Neutrophil (primary cell): ENCODE measurements at regions not wholly inside any gene's neighbourhood (a gene's known extent, or its start where the extent isn't known, plus 50 kb on each side); places are given as distances from the start of the nearest gene placed in this dataset.

Source experiments
- H3K27ac ChIP-seq: fragments of 200-600 bp; sonication (generic); 2 replicates; pipeline ENCODE4 v1.5.1; 2016; ENCODE audit warnings: mild to moderate bottlenecking, moderate library complexity
- H3K27me3 ChIP-seq: fragments of 200-600 bp; sonication (generic); 2 replicates; pipeline ENCODE4 v1.6.0; 2016; ENCODE audit warnings: mild to moderate bottlenecking
- H3K36me3 ChIP-seq: fragments of 200-600 bp; sonication (generic); 2 replicates; pipeline ENCODE4 v1.5.1; 2017
- H3K4me1 ChIP-seq, 2 experiments: fragments of 200-600 bp in 1 of 2; sonication (generic) in 1 of 2; 1 replicate in 1 of 2; 2 replicates in 1 of 2; pipeline versions ENCODE4 v1.5.1 to v1.6.1; 2013 to 2016; ENCODE audit warnings: low read depth in 1 of 2, low read length in 1 of 2, mild to moderate bottlenecking in 1 of 2, moderate library complexity in 1 of 2; ENCODE audit not compliant: control insufficient read depth in 1 of 2, insufficient read depth in 1 of 2
- H3K4me3 ChIP-seq, 2 experiments: fragments of 200-600 bp in 1 of 2; sonication (generic) in 1 of 2; 1 replicate in 1 of 2; 2 replicates in 1 of 2; pipeline ENCODE4 v1.5.1; 2013 to 2016; ENCODE audit warnings: low read depth in 1 of 2, low read length in 1 of 2, mild to moderate bottlenecking in 1 of 2, moderate library complexity in 1 of 2
- H3K9me3 ChIP-seq: fragments of 200-600 bp; sonication (generic); 2 replicates; pipeline ENCODE4 v1.5.1; 2016
- CTCF ChIP-seq: fragments of 200-600 bp; sonication (generic); IDR thresholded peaks from 2 replicates; pipeline ENCODE4 v1.5.1; 2016; ENCODE audit warnings: antibody characterized with exemption

GRCh38 chr16:54688339-54688738 lies 242.3 kb upstream of the IRX5 start:
- H3K27ac ChIP-seq, result no peak overlapping the region
- H3K9me3 ChIP-seq, result no peaks in the 10 kb centered on the region
- no peaks in the 10 kb centered on the region for H3K27me3 ChIP-seq
- no peak for TF ChIP-seq CTCF
- H3K4me1 ChIP-seq, result no peaks in the 10 kb centered on the region
- H3K36me3 ChIP-seq, result no peaks in the 10 kb centered on the region
- H3K4me3 ChIP-seq, result no peak overlapping the region

GRCh38 chr16:54687043-54687899 lies 243.4 kb upstream of the IRX5 start:
- Histone ChIP-seq H3K4me1 (no peaks in the 10 kb centered on the region), H3K4me3 (no peak overlapping the region), H3K27ac (no peak overlapping the region), H3K27me3 (no peaks in the 10 kb centered on the region), H3K36me3 (no peaks in the 10 kb centered on the region), H3K9me3 (no peaks in the 10 kb centered on the region)
- no peak for TF ChIP-seq CTCF

GRCh38 chr16:54685682-54686081 lies 245.0 kb upstream of the IRX5 start:
- Histone ChIP-seq H3K9me3 (no peaks in the 10 kb centered on the region), H3K27ac (no peak overlapping the region), H3K4me1 (no peaks in the 10 kb centered on the region), H3K27me3 (no peaks in the 10 kb centered on the region), H3K36me3 (no peaks in the 10 kb centered on the region), H3K4me3 (no peak overlapping the region)
- no peak for TF ChIP-seq CTCF

- Histone ChIP-seq H3K27ac (no peak overlapping the region), H3K27me3 (no peaks in the 10 kb centered on the region), H3K4me1 (no peaks in the 10 kb centered on the region), H3K36me3 (no peaks in the 10 kb centered on the region), H3K9me3 (no peaks in the 10 kb centered on the region), H3K4me3 (no peak overlapping the region)
- no peak for TF ChIP-seq CTCF
These were observed 251.1 kb upstream of the IRX5 start for GRCh38 chr16:54679531-54679930.

- H3K36me3 ChIP-seq, result no peaks in the 10 kb centered on the region
- no peaks in the 10 kb centered on the region for H3K9me3 ChIP-seq
- no peaks in the 10 kb centered on the region for H3K4me1 ChIP-seq
- no peak overlapping the region for H3K4me3 ChIP-seq
- H3K27ac ChIP-seq, result no peak overlapping the region
- TF ChIP-seq CTCF, result no peak
- H3K27me3 ChIP-seq, result no peaks in the 10 kb centered on the region
These were observed 253.2 kb upstream of the IRX5 start for GRCh38 chr16:54677308-54677950.
